B cell (primary cell): ENCODE measurements at regions not wholly inside any gene's neighbourhood (a gene's known extent, or its start where the extent isn't known, plus 50 kb on each side); places are given as distances from the start of the nearest gene placed in this dataset.

ENCODE experiments used
- ATAC-seq: fragments of 200-7000 bp; cut with Tn5 transposase; one replicate; pipeline ENCODE4 v1.10.0; 2021; ENCODE audit warnings: low read depth, mild to moderate bottlenecking, moderate number of reproducible peaks, moderate library complexity
- CTCF ChIA-PET: fragments of 350-600 bp; sonication (Branson Sonifier 250); formaldehyde crosslinking; loops from one replicate; lab custom pipeline; 2021; ENCODE audit warnings: antibody characterized with exemption, inconsistent platforms; lab: Charles Lee
- POLR2A ChIA-PET: fragments of 350-600 bp; sonication (Branson Sonifier 250); formaldehyde crosslinking; loops from one replicate; lab custom pipeline; 2021; ENCODE audit warnings: antibody characterized with exemption; lab: Charles Lee
- DNase-seq: peaks from one replicate; pipeline ENCODE4 v3.0.0; 2013
- H2AFZ ChIP-seq: 2 replicates; pipeline ENCODE4 v1.6.1; 2012; ENCODE audit warnings: mild to moderate bottlenecking, low read depth, low read length; ENCODE audit not compliant: insufficient read depth, poor library complexity, severe bottlenecking
- H3K27ac ChIP-seq, 2 donors: 1 replicate in 1 of 2; 2 replicates in 1 of 2; pipeline ENCODE4 v1.5.1; 2012 to 2013; ENCODE audit warnings: low read length in 2 of 2, mild to moderate bottlenecking in 2 of 2, moderate library complexity in 1 of 2
- H3K27me3 ChIP-seq, 4 experiments: fragments of 200-600 bp in 1 of 4; sonication (generic) in 1 of 4; replicated peaks in 1 of 4; 1 replicate in 2 of 4; 2 replicates in 2 of 4; pipeline versions ENCODE4 v1.6.1 to v1.7.0; 2013 to 2016; ENCODE audit warnings: low read length in 3 of 4, mild to moderate bottlenecking in 2 of 4, mixed read lengths in 1 of 4, moderate library complexity in 1 of 4; ENCODE audit not compliant: insufficient read depth in 4 of 4, control insufficient read depth in 3 of 4; ENCODE audit errors: control extremely low read depth in 1 of 4
- H3K36me3 ChIP-seq, 2 experiments: replicated peaks in 1 of 2; 1 replicate in 1 of 2; 2 replicates in 1 of 2; pipeline versions ENCODE4 v1.6.1 to v1.7.1; 2013; ENCODE audit warnings: low read length in 1 of 2; ENCODE audit not compliant: insufficient read depth in 2 of 2, control insufficient read depth in 1 of 2; ENCODE audit errors: control extremely low read depth in 1 of 2, extremely low read depth in 1 of 2
- H3K4me1 ChIP-seq, 2 donors: fragments of 200-600 bp in 1 of 2; sonication (generic) in 1 of 2; 1 replicate in 1 of 2; 2 replicates in 1 of 2; pipeline versions ENCODE4 v1.5.1 to v1.6.1; 2013 to 2017; ENCODE audit warnings: low read length in 2 of 2; ENCODE audit not compliant: control insufficient read depth in 2 of 2, insufficient read depth in 2 of 2
- H3K4me2 ChIP-seq: replicated peaks from 2 replicates; pipeline ENCODE3; 2012; ENCODE audit warnings: mild to moderate bottlenecking, low read depth, low read length; ENCODE audit not compliant: poor library complexity, severe bottlenecking
- H3K4me3 ChIP-seq, 5 experiments: fragments of 200-600 bp in 1 of 5; sonication (generic) in 1 of 5; 1 replicate in 3 of 5; 2 replicates in 2 of 5; pipeline versions ENCODE4 v1.5.1 to v1.7.0; 2011 to 2016; ENCODE audit warnings: low read length in 4 of 5, mild to moderate bottlenecking in 4 of 5, low read depth in 2 of 5, control low read depth in 1 of 5, moderate library complexity in 1 of 5; ENCODE audit not compliant: insufficient read depth in 1 of 5; ENCODE audit errors: control extremely low read depth in 1 of 5, extremely low read depth in 1 of 5
- H3K79me2 ChIP-seq: fragments of 200-600 bp; sonication (generic); one replicate; pipeline ENCODE4 v1.6.0; 2016; ENCODE audit warnings: low read length; ENCODE audit not compliant: control insufficient read depth, insufficient read depth
- H3K9ac ChIP-seq: fragments of 200-600 bp; sonication (generic); 2 replicates; pipeline ENCODE4 v1.6.1; 2017; ENCODE audit warnings: mild to moderate bottlenecking, low read length, moderate library complexity
- H3K9me3 ChIP-seq, 3 donors: one replicate each; pipeline versions ENCODE4 v1.6.1 to v1.7.1; 2013; ENCODE audit warnings: low read length in 2 of 3; ENCODE audit not compliant: control insufficient read depth in 2 of 3, insufficient read depth in 1 of 3; ENCODE audit errors: control extremely low read depth in 1 of 3
- H4K20me1 ChIP-seq: 2 replicates; pipeline ENCODE4 v1.6.0; 2012; ENCODE audit warnings: mild to moderate bottlenecking, low read length; ENCODE audit not compliant: insufficient read depth, control insufficient read depth, poor library complexity, severe bottlenecking
- H3K27ac Mint-ChIP-seq: one replicate; pipeline ENCODE4 v1.8.0; 2021; ENCODE audit warnings: mixed read lengths
- H3K27me3 Mint-ChIP-seq: one replicate; pipeline ENCODE4 v1.8.0; 2021; ENCODE audit warnings: mixed read lengths
- H3K4me1 Mint-ChIP-seq: one replicate; pipeline ENCODE4 v1.8.0; 2021; ENCODE audit warnings: mixed read lengths
- H3K4me3 Mint-ChIP-seq: one replicate; pipeline ENCODE4 v1.8.0; 2021; ENCODE audit warnings: mixed read lengths
- H3K9me3 Mint-ChIP-seq: one replicate; pipeline ENCODE4 v1.8.0; 2022; ENCODE audit warnings: mixed read lengths; ENCODE audit not compliant: insufficient read depth
- CTCF ChIP-seq: fragments of 200-600 bp; IDR thresholded peaks from one replicate; pipeline ENCODE4 v1.8.0; 2022; ENCODE audit warnings: antibody characterized with exemption, mild to moderate bottlenecking
- EZH2 ChIP-seq: IDR thresholded peaks from 2 replicates; pipeline ENCODE4 v1.6.1; 2012; ENCODE audit warnings: borderline replicate concordance, low read depth, mild to moderate bottlenecking, moderate library complexity, low read length; ENCODE audit not compliant: insufficient read depth, poor library complexity, severe bottlenecking
- WGBS: methylation state at CpG from one replicate; pipeline ENCODE4 v1.1.5; 2013; ENCODE audit warnings: missing lambda C conversion rate; ENCODE audit not compliant: insufficient coverage; 5-methylcytosine and 5-hydroxymethylcytosine counted together
- intact Hi-C: fragments of 100-400 bp; cut with micrococcal nuclease; formaldehyde crosslinking; loops from one replicate; pipeline ENCODE4 v1.10.0; 2022

- H3K9ac ChIP-seq: no peak overlapping the region
- DNase-seq (no peak), ATAC-seq (no peak)
- H3K27me3 Mint-ChIP-seq: peaks cover 29% of the 10 kb centered on the region
- TF ChIP-seq EZH2 (no peak), CTCF (no peak)
- intact Hi-C loops: no loop called here
- H3K4me3 Mint-ChIP-seq: no peak overlapping the region
- no peaks in the 10 kb centered on the region for H4K20me1 ChIP-seq
- H3K9me3 ChIP-seq: peaks cover 0 to 20% (median 9%) of the 10 kb centered on the region in 3 donors
- peaks cover 0 to 5% (median 0%) of the 10 kb centered on the region in 4 experiments for H3K27me3 ChIP-seq
- H3K4me1 Mint-ChIP-seq: peaks cover 2% of the 10 kb centered on the region
- H3K4me3 ChIP-seq: no peak overlapping the region
- CTCF ChIA-PET: no interaction called here
- WGBS: no CpG with 5 or more reads among the region's 1 CpG
- no peak overlapping the region for H3K4me2 ChIP-seq
- H3K4me1 ChIP-seq: no peaks in the 10 kb centered on the region
- H3K36me3 ChIP-seq: no peaks in the 10 kb centered on the region
- H3K27ac Mint-ChIP-seq: no peak overlapping the region
- no peaks in the 10 kb centered on the region for H3K79me2 ChIP-seq
- no peak overlapping the region for H3K27ac ChIP-seq
- no peak overlapping the region for H2AFZ ChIP-seq
- POLR2A ChIA-PET: no interaction called here
- peaks cover 10% of the 10 kb centered on the region for H3K9me3 Mint-ChIP-seq
Observed at GRCh38 chr14:96975116-96975515, 177.9 kb downstream of the VRK1 start.

GRCh38 chr14:96978525-96979272 is 181.5 kb downstream of the VRK1 start:
- H2AFZ ChIP-seq: no peak overlapping the region
- intact Hi-C loops: no loop called here
- Mint-ChIP-seq H3K27ac (no peak overlapping the region), H3K4me3 (no peak overlapping the region), H3K9me3 (peaks cover 8% of the 10 kb centered on the region), H3K4me1 (peaks cover 2% of the 10 kb centered on the region), H3K27me3 (peaks cover 37% of the 10 kb centered on the region)
- no peak overlapping the region for H3K27ac ChIP-seq
- peaks cover 0 to 19% (median 6%) of the 10 kb centered on the region in 3 donors for H3K9me3 ChIP-seq
- peaks cover 0 to 5% (median 0%) of the 10 kb centered on the region in 4 experiments for H3K27me3 ChIP-seq
- H3K4me1 ChIP-seq: no peaks in the 10 kb centered on the region
- TF ChIP-seq CTCF (no peak), EZH2 (no peak)
- ATAC-seq: no peak
- no peak overlapping the region for H3K4me3 ChIP-seq
- no peaks in the 10 kb centered on the region for H4K20me1 ChIP-seq
- WGBS: no CpG with 5 or more reads among the region's 4 CpGs
- H3K9ac ChIP-seq: no peak overlapping the region
- H3K4me2 ChIP-seq: no peak overlapping the region
- ChIA-PET POLR2A (no interaction called here), CTCF (no interaction called here)
- no peaks in the 10 kb centered on the region for H3K36me3 ChIP-seq
- DNase-seq: no peak
- no peaks in the 10 kb centered on the region for H3K79me2 ChIP-seq
